Upper lobe of right lung (tissue), 1 donor: ENCODE measurements at regions not wholly inside any gene's neighbourhood (a gene's known extent, or its start where the extent isn't known, plus 50 kb on each side); places are given as distances from the start of the nearest gene placed in this dataset.

Experiments
- ATAC-seq: fragments of 200-7000 bp; cut with Tn5 transposase; one replicate; pipeline ENCODE4 v1.9.1; 2020; ENCODE audit warnings: mild to moderate bottlenecking, moderate library complexity
- DNase-seq: peaks from one replicate; pipeline ENCODE4 v3.0.0-alpha.2; 2020
- H3K27ac ChIP-seq: fragments of 200-600 bp; one replicate; pipeline ENCODE4 v1.8.0; 2022
- H3K27me3 ChIP-seq: fragments of 200-600 bp; one replicate; pipeline ENCODE4 v1.8.0; 2022; ENCODE audit warnings: mild to moderate bottlenecking
- H3K36me3 ChIP-seq: fragments of 200-600 bp; one replicate; pipeline ENCODE4 v1.8.0; 2022
- H3K4me1 ChIP-seq: fragments of 200-600 bp; one replicate; pipeline ENCODE4 v1.8.0; 2022
- H3K4me3 ChIP-seq: fragments of 200-600 bp; one replicate; pipeline ENCODE4 v1.8.0; 2022; ENCODE audit warnings: mild to moderate bottlenecking
- H3K9me3 ChIP-seq: fragments of 200-600 bp; one replicate; pipeline ENCODE4 v1.8.0; 2022
- intact Hi-C: fragments of 100-400 bp; cut with DNase I; formaldehyde crosslinking; loops from one replicate; pipeline ENCODE4 v1.11.0; 2022
- TF ChIP-seq, protein P1 (sequence below): fragments of 200-600 bp; IDR thresholded peaks from one replicate; pipeline ENCODE4 v1.8.0; 2022; ENCODE audit warnings: antibody characterized with exemption
- donor health status: DM: no; HTN: yes; CAD: no; lungs with severe emphysema.

DNA sequence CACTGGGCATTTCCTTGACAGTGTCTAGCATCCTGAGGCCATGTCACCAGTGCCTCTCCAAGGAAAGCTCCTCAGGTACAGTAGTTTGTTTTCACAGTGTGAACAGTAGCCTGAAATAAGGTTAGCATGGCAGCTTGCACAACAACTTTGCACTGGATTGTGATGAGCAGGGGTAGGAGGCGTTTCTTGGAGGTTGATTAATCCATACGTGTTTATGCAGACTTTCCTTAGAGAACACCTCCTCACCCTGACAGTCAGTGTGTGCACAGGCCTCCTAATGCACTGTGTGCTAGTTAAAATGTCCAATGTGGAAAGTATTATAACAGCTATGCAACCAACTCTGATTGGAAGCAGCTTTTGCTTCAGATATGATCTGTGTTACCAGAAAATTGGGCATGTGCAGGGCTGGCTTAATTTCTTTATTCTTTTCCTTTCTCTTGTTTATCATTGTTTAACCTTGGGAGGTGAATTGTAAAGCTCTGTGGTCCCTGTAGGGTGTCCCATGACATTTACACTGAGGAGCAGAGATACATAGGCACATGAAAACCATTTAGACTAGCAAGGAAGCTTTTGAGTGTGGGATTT lies 77.2 kb upstream of the LDAH start:
- H3K27me3 ChIP-seq = no peaks in the 10 kb centered on the region
- H3K4me1 ChIP-seq = no peaks in the 10 kb centered on the region
- TF ChIP-seq, protein P1, sequence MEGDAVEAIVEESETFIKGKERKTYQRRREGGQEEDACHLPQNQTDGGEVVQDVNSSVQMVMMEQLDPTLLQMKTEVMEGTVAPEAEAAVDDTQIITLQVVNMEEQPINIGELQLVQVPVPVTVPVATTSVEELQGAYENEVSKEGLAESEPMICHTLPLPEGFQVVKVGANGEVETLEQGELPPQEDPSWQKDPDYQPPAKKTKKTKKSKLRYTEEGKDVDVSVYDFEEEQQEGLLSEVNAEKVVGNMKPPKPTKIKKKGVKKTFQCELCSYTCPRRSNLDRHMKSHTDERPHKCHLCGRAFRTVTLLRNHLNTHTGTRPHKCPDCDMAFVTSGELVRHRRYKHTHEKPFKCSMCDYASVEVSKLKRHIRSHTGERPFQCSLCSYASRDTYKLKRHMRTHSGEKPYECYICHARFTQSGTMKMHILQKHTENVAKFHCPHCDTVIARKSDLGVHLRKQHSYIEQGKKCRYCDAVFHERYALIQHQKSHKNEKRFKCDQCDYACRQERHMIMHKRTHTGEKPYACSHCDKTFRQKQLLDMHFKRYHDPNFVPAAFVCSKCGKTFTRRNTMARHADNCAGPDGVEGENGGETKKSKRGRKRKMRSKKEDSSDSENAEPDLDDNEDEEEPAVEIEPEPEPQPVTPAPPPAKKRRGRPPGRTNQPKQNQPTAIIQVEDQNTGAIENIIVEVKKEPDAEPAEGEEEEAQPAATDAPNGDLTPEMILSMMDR = no peak
- H3K27ac ChIP-seq = no peak overlapping the region
- H3K9me3 ChIP-seq = no peaks in the 10 kb centered on the region
- intact Hi-C loops = no loop called here
- ATAC-seq = no peak
- H3K36me3 ChIP-seq = no peaks in the 10 kb centered on the region
- DNase-seq = no peak
- no peak overlapping the region for H3K4me3 ChIP-seq

DNA sequence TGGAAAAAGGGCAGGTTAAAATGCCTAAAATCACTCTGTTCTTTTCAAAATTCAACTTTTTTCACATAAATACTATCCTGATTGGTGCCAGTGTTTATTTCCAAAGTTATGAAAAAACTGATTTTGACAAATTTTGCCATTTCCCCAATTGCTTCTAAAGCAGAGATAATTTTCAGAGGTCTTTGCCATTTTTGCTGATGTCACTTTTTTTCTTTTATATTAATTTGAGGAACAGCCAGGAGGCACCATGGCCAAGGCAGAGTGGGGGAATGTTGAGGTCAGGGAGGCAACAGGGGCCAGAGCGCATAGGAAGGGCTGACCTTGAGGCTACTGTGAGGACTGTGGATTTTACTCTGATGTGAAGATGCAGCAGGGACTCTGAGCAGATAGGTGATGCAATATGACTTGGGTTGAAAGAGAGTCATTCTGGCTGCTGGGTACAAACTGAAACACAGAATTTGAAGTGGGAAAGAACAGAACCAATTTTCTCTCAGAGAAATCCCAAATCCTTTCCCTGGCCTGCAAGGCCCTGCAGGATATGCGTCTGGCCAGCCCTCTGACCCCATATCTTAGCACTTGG lies 75.1 kb upstream of the LDAH start:
- Histone ChIP-seq H3K9me3 (no peaks in the 10 kb centered on the region), H3K27me3 (no peaks in the 10 kb centered on the region), H3K4me3 (no peak overlapping the region), H3K4me1 (no peaks in the 10 kb centered on the region), H3K27ac (no peak overlapping the region), H3K36me3 (no peaks in the 10 kb centered on the region)
- DNase-seq (no peak), ATAC-seq (no peak)
- TF ChIP-seq, protein P1 = no peak
- intact Hi-C loops = no loop called here

DNA sequence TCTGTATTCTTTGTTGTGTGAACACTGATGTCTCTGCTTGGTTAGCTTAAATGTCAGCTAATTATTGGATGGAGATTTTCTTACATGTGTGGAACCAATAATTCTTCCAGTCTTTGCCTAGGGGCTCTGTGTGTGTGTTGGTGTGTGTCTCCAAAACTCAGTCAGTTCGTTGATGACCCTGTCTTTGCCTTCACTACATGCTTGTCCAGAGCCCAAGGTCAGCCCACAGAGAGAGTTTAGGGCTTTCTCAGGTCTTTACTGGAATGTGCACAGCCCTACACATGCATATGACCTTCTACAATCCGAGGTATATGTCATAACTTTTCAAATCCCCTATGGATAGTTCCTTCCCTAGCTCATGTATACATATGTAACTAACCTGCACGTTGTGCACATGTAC lies 74.1 kb upstream of the LDAH start:
- TF ChIP-seq, protein P1 = no peak
- Histone ChIP-seq H3K4me1 (no peaks in the 10 kb centered on the region), H3K36me3 (no peaks in the 10 kb centered on the region), H3K9me3 (no peaks in the 10 kb centered on the region), H3K4me3 (no peak overlapping the region), H3K27me3 (no peaks in the 10 kb centered on the region), H3K27ac (no peak overlapping the region)
- DNase-seq (no peak), ATAC-seq (no peak)
- intact Hi-C loops = no loop called here

DNA sequence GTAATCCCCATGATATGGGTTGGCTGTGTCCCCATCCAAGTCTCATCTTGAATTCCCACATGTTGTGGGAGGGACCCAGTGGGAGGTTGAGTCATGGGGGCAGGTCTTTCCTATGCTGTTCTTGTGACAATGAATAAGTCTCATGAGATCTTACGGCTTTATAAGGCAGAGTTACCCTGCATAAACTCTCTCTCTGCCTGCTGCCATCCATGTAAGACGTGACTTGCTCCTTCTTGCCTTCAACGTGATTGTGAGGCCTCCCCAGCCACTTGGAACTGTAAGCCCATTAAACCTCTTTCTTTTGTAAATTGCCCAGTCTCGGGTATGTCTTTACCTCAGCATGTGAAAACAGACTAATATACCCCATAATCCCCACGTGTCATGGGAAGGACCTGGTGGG lies 61.9 kb upstream of the LDAH start:
- intact Hi-C loops = no loop called here
- Histone ChIP-seq H3K27ac (no peak overlapping the region), H3K4me3 (no peak overlapping the region), H3K4me1 (no peaks in the 10 kb centered on the region), H3K9me3 (no peaks in the 10 kb centered on the region), H3K36me3 (no peaks in the 10 kb centered on the region), H3K27me3 (no peaks in the 10 kb centered on the region)
- TF ChIP-seq, protein P1 = no peak
- no peak for DNase-seq
- ATAC-seq = no peak

DNA sequence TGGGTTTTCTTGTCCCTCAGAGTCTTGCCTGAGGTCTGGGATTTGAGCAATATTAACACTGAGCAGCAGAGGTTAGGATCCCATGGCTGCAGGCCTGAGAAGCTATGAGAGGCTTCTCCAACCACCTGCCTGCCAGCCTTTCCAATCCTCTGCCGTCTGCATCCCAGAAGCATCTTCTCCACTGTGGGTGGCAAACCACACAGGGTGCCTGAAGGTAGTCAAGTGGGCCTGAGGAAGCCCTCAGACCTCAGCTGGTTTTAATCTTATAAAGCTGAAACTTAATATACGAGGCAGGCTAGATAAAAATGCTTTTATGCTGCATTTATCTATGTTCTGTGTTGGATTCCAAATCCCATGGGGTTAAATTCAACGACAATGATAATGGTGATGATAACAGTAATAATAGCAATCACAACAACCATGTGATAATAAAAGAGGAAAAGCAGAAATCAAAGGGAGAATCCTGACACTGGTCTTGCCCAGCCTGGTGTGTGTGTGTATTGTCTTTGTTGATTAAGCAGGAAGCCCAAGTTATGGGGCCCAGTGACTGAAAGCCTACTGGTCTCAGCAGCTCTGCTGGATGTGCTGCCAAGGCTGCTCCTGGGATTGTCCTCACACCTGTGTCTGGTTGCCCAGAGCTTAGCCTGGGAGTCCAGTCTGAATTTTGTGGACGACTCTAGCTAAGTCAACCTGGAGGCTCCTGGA lies 59.7 kb upstream of the LDAH start:
- H3K4me3 ChIP-seq = no peak overlapping the region
- intact Hi-C loops = no loop called here
- no peaks in the 10 kb centered on the region for H3K9me3 ChIP-seq
- DNase-seq = no peak
- no peaks in the 10 kb centered on the region for H3K4me1 ChIP-seq
- TF ChIP-seq, protein P1 = no peak
- H3K27ac ChIP-seq = no peak overlapping the region
- H3K36me3 ChIP-seq = no peaks in the 10 kb centered on the region
- ATAC-seq = no peak
- peaks cover 1% of the 10 kb centered on the region for H3K27me3 ChIP-seq
